ENCODE measurements at regions not wholly inside any gene's neighbourhood (a gene's known extent, or its start where the extent isn't known, plus 50 kb on each side); places are given as distances from the start of the nearest gene placed in this dataset.

- Histone ChIP-seq H4K5ac (ENCODE audit: insufficient read length, low read depth, low read length) (no peak overlapping the region), H3K9me3 (ENCODE audit: insufficient read depth in 2 of 2, low read depth in 1 of 2, low read length in 1 of 2) (peaks cover 2 to 5% of the 10 kb centered on the region in 2 experiments; a peak in 1 of 4 replicates), H3K23me2 (ENCODE audit: low read depth, low read length) (no peaks in the 10 kb centered on the region), H3K9ac (replicated peaks in 1 of 4; ENCODE audit: extremely low read depth in 1 of 4, low read depth in 3 of 4, low read length in 3 of 4) (no peak overlapping the region), H2BK120ac (replicated peaks; ENCODE audit: low read depth, low read length) (no peak overlapping the region), H3K79me2 (ENCODE audit: control insufficient read depth in 1 of 2, insufficient read depth in 2 of 2, low read length in 2 of 2) (no peaks in the 10 kb centered on the region), H3K4me1 (replicated peaks in 1 of 4; ENCODE audit: control insufficient read depth in 3 of 4, insufficient read depth in 4 of 4, low read length in 3 of 4) (no peaks in the 10 kb centered on the region), H3K27ac (ENCODE audit: low read depth, low read length) (no peak overlapping the region), H3K4me2 (ENCODE audit: insufficient read depth in 1 of 2, low read depth in 2 of 2, low read length in 2 of 2) (no peak overlapping the region), H3K36me3 (ENCODE audit: control insufficient read depth in 2 of 4, insufficient read depth in 4 of 4, low read length in 3 of 4) (no peaks in the 10 kb centered on the region), H4K91ac (replicated peaks; ENCODE audit: insufficient read length, low read length) (no peak overlapping the region), H3K4me3 (ENCODE audit: extremely low read depth in 1 of 4, insufficient read depth in 2 of 4, low read depth in 3 of 4, low read length in 4 of 4) (no peak overlapping the region), H3K4ac (replicated peaks; ENCODE audit: insufficient read length, low read depth, low read length) (no peak overlapping the region), H3K18ac (ENCODE audit: extremely low read depth, low read length) (no peak overlapping the region), H3K56ac (replicated peaks; ENCODE audit: insufficient read length, low read depth, low read length) (no peak overlapping the region), H4K8ac (ENCODE audit: extremely low read depth, insufficient read depth, low read length) (no peak overlapping the region), H2BK15ac (ENCODE audit: low read length) (no peak overlapping the region), H3K27me3 (replicated peaks in 1 of 4; ENCODE audit: control insufficient read depth in 3 of 4, extremely low read depth in 1 of 4, insufficient read depth in 3 of 4, low read length in 3 of 4) (no peaks in the 10 kb centered on the region), H4K20me1 (replicated peaks in 1 of 2; ENCODE audit: control insufficient read depth in 1 of 2, insufficient read depth in 2 of 2, low read length in 2 of 2) (no peaks in the 10 kb centered on the region), H2BK12ac (ENCODE audit: low read depth, low read length) (no peak overlapping the region), H3K23ac (ENCODE audit: insufficient read length) (no peak overlapping the region), H2AFZ (ENCODE audit: low read length) (no peak overlapping the region), H2BK5ac (ENCODE audit: low read depth, low read length) (no peak overlapping the region), H2BK20ac (ENCODE audit: low read length) (no peak overlapping the region), H3K14ac (ENCODE audit: insufficient read length) (no peak overlapping the region), H2AK5ac (ENCODE audit: low read depth, low read length) (no peak overlapping the region), H3K79me1 (ENCODE audit: low read depth, low read length) (no peaks in the 10 kb centered on the region)
- ChIA-PET POLR2A (ENCODE audit: partially characterized antibody) (no interaction called here), CTCF (ENCODE audit: partially characterized antibody) (interaction anchor here (0.8 to 1.0 kb wide), 4 partner anchors 22 to 282 kb away, joined by 3 to 5 read pairs (median 3); no protein-coding TSS in a partner anchor)
- no peak for FAIRE-seq
- TF ChIP-seq ASH2L (IDR thresholded peaks at IDR 0.05; ENCODE audit: low read length) (no peak), TAF1 (IDR thresholded peaks at IDR 0.05; ENCODE audit: low read depth, low read length) (no peak), SIRT6 (IDR thresholded peaks at IDR 0.05; ENCODE audit: low read length) (no peak), HDAC2 (IDR thresholded peaks at IDR 0.05; ENCODE audit: borderline replicate concordance in 1 of 2, low read depth in 2 of 2, low read length in 2 of 2) (no peak), CBX8 (IDR thresholded peaks at IDR 0.05; ENCODE audit: borderline replicate concordance, low read depth, low read length) (no peak), POLR2AphosphoS5 (IDR thresholded peaks at IDR 0.05; ENCODE audit: low read depth, low read length) (no peak), POU5F1 (IDR thresholded peaks at IDR 0.05; ENCODE audit: low read depth, low read length) (no peak), SP2 (IDR thresholded peaks at IDR 0.05; ENCODE audit: low read length) (no peak), BCL11A (IDR thresholded peaks at IDR 0.05; ENCODE audit: low read depth in 2 of 2, low read length in 2 of 2) (no peak)
- WGBS, 2 experiments (ENCODE audit: extremely low coverage in 1 of 2, insufficient coverage in 1 of 2, insufficient read length in 1 of 2, insufficient replicate concordance in 2 of 2, low coverage in 1 of 2, low lambda C conversion rate in 2 of 2, missing lambda C conversion rate in 1 of 2): 94% methylated on average over 1 of the region's 1 CpG; no CpG with 5 or more reads in 1 of the 2 experiments
- no peak for DNase-seq (ENCODE audit: low read depth in 1 of 2, low spot score in 2 of 2)
These were observed 340.6 kb downstream of the SH2D4B start for GRCh38 chr10:80878330-80878729.
